NK-92 (cell line): ENCODE measurements at regions not wholly inside any gene's neighbourhood (a gene's known extent, or its start where the extent isn't known, plus 50 kb on each side); places are given as distances from the start of the nearest gene placed in this dataset.
"Not testable (repeated sequence)": the region's sequence is repeated elsewhere in the genome, so short reads cannot be mapped to it uniquely, and the experiment has no call there.

Source experiments
- DNase-seq: peaks from one replicate; lab custom pipeline; 2025; ENCODE audit not compliant: unreplicated experiment; lab: John Stamatoyannopoulos, UW

DNA sequence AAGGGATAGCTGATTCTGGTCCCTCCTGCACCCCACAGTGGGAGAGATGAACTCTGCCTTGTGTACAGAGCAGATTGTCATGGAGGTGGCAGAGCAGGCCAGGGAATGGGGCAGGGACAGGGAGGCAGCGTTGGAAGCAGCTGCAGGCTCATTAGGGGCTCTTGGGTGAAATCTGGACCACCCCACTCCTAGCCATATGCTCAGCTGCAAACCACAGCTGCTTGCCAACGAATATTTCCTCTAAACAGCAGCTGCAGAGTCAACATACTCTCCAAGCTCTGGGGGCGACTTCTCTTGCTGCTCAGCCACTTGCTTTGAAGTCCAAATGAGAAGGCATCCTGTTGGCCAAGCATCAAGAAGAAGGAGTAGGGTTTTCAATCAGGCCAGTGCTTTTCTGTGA is 302.3 kb upstream of the AUTS2 start:
- DNase-seq = no peak

- no peak for DNase-seq
Observed at GRCh38 chr7:69301253-69301652, 297.0 kb upstream of the AUTS2 start.

DNA sequence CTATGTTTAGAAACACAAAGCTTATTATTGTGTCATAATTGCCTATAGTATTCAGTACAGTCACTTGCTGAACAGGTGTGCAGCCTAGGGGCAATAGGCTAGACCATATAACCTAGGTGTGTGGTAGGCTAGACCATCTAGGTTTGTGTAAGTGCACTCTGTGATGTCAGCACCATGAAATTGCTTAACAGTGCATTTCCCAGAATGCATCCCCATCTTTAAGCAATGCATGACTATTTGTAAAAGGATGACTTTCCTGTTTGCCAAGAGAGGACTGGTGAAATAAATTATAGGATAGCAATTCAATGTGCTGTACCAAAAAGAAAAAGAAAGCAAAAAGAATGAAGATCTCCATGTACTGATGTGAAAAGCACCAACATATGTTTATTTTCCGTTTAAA is 288.7 kb upstream of the AUTS2 start:
- no peak for DNase-seq

GRCh38 chr7:69311489-69311888 is 286.8 kb upstream of the AUTS2 start:
- DNase-seq = no peak

GRCh38 chr7:69313852-69314251 is 284.4 kb upstream of the AUTS2 start:
- DNase-seq = not testable (repeated sequence)

GRCh38 chr7:69318794-69319193 is 279.5 kb upstream of the AUTS2 start:
- no peak for DNase-seq

DNA sequence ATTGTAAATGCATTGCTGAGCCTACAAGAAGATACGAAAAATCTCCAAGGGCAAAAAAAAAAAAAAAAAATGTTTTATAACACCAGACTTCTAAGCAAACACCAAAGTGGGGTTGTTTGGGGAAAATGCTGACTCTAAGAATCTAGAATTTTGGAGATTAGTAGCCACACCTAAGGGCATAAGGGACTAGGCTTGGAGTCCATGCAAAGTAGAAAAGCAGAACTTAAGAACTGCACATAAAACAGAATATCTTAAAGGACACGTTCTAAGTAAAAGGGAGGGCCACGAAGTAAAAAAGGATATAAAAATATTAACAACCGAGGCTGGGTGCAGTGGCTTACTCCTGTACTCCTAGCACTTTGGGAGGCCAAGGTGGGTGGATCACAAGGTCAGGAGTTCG is 269.8 kb upstream of the AUTS2 start:
- no peak for DNase-seq

DNA sequence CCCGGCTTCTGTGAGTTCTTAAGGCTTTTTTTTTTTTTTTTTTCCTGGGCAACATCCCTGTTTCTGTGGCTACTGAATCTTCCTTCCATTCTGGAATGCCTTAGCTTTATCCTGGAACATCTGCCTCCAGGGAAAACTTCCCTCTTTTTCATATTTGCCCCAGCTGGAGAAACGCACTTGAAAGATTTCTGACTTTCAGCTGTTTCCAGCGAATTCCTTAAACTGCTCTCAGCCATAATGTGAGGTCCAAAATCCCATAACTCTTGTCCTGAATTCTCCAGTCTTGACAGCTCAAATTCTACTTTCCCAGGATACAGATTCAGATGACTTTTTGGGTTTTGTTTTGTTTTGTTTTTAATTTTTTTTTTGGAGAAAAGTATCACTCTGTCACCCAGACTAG is 263.6 kb upstream of the AUTS2 start:
- DNase-seq = no peak

- DNase-seq = no peak
Observed at GRCh38 chr7:69335331-69335730, 262.9 kb upstream of the AUTS2 start.

- DNase-seq = no peak
Observed at GRCh38 chr7:69336976-69337375, 261.3 kb upstream of the AUTS2 start.

- DNase-seq = no peak
Observed at GRCh38 chr7:69338144-69338543, 260.1 kb upstream of the AUTS2 start.

DNA sequence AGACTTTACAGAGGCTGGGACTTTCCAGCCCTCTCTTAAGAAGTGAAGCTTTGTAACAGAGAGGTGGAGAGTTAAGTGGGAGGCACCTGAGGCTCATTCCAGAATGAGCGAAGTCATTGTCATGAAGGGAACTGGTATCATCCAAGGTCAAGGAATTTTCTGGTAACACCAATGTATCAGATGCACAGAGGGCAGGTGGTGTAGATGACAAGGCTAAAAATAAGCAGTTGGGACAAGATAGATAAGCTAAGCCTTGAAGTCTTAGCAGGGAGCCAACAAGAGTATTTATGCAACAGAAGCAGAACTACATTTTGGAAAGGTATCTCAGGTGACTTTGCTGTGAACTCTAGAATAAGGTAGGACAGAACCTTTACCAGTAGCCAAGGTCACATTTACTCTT is 257.0 kb upstream of the AUTS2 start:
- DNase-seq = no peak

- no peak for DNase-seq
Observed at GRCh38 chr7:69342154-69342884, 256.0 kb upstream of the AUTS2 start.

- no peak for DNase-seq
Observed at GRCh38 chr7:69349291-69349690, 249.0 kb upstream of the AUTS2 start.

DNA sequence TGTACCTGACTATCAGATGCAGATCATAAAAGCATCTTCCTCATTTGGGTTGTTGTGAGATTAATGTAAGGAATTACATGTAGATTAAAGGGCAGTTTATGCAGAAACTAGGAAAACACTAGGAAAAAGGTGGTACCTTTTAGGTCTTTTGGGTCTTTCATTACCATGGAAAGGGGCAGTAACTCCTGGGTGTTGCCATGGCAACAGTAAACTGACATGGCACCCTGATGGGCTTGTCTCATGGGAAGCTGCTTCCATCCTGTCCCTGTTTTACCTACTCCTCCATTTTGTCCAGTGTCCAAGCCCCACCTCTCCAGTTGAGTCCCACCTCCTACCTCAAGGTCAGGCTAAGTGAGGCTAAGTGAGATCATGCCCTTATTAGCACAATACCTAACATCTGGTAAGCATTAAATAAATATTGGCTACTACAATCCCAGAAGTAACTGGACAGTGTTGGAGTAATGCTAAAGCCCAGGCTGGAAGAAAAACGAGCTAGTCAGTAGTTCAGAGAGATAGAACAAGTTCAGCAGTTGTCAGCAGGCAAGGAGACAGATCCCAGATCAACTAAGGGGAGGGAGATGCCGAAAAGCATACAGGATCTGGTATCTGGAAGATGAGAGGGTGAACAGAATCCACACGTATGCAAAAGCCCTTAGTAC is 240.0 kb upstream of the AUTS2 start:
- DNase-seq = no peak

GRCh38 chr7:69359003-69359700 is 239.1 kb upstream of the AUTS2 start:
- DNase-seq = no peak

GRCh38 chr7:69360913-69361312 is 237.4 kb upstream of the AUTS2 start:
- DNase-seq = no peak

DNA sequence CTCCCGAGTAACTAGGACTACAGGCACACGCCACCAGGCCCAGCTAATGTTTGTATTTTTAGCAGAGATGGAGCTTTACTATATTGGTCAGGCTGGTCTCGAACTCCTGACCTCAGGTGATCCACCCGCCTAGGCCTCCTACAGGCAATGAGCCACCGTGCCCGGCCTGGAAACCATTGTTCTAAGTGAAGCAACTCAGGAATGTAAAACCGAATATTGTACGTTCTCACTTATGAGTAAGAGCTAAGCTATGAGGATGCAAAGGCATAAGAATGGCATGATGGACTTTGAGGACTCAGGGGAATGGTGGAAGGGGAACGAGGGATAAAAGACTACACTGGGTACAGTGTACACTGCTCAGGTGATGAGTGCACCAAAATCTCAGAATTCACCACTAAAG is 235.1 kb upstream of the AUTS2 start:
- no peak for DNase-seq

DNA sequence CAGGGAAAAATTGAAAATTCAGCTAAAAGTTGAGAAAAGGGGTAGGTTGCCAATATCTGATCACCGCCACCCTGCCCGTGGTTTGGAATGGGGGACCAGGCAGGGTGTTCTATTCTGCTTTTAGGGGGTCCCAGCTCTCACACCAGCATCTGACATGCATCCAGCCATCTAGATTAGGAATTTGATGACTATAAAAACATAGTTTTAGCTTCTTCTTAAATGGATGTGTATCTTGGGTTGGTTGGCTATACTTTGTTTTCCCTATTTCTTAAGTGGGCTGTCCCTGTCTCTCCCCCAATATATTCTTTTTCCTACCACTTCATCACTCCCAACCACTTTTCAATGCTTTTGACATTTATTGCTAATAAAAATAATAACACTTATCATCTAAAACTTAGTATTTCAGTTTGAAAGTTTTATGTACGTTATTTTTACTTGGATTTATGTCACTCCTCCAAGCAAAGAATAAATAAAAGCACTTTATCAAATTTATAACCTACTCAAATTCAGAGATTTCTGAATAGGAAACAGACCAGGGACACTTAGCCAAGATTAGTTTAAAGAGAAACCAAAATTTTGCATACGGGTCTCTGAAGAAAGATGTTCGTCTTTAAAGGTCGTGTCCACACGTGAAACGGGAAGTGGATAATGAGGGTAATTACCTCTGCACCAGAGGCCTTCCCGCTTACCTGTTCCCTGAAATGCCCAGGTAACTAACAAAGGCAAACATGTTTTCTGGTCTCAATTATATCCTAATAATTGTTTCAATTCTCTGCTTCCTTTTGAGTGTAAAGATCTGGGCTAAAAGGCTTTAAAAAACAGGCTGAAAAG is 233.2 kb upstream of the AUTS2 start:
- DNase-seq = no peak

DNA sequence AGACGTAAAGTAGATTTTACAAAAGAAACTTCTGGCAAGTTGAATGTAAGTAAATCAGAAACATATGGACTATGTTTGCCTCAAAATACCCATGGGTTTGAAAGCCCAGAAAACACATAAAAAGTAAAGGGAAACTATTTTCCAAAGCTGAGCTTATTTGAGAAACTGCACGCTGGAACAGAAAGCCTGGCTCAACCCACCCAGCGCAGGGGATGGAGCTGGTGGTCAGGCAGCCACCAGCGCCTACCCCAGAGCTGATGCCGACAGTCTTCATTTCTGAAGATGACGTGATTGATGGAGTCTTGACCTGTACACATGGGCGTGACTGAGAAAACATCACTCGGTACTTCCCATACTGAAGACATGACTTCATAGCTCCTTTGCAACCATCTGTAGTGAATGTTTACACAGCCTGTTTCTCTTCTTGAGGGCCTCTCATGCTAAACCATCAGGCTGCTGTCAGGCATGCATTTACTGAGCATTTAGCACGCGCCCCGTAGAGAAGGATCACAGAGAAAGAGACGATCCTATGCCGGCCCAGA is 232.6 kb upstream of the AUTS2 start:
- no peak for DNase-seq

GRCh38 chr7:69367780-69368179 is 230.5 kb upstream of the AUTS2 start:
- DNase-seq = no peak
